ENCODE measurements at regions not wholly inside any gene's neighbourhood (a gene's known extent, or its start where the extent isn't known, plus 50 kb on each side); places are given as distances from the start of the nearest gene placed in this dataset.

DNA sequence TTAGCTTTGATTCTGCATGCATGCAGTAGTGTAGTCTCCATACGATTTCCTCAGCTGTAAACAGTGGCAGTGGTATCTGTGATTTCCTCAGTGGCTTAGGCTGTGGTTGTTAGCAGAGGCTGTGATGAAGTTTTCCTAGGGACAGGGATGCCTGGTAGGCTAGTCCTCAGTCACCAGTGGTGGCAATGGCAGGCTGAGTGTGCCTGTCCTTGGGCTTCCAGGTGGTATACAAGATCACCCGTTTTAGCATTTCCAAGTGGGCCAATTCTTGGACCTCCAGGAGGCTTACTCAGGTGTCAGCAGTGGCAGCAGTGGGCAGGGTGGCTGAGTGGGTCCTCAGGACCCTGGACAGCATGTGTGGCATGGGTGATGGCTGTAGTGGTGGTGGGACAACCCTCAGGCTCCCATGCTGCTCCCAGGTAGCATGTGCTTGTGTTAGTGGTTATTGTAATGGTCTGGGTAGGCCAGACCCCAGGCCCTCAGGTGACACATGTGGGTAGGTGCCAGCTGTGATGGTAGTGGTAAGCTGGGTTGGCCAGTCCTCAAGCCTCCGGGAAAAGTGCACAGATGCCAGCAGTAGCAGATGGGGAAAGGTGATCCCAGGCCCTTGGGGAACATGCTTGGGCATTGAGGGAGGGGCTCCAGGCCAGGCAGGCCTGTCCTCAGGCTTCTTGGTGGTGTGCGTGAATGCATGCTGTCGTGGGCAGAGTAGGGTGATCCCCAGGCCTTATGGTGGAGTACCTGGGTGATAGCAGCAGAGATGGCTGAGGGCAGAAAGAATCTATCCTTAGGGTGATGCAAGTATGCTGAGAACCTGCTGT, 146.5 kb downstream of the PAPOLA start:
- Histone ChIP-seq H3K27me3 (no peaks in the 10 kb centered on the region), H3K36me3 (no peaks in the 10 kb centered on the region), H3K27ac (no peak overlapping the region), H3K4me3 (no peak overlapping the region), H3K4me1 (no peaks in the 10 kb centered on the region), H3K9me3 (peaks cover 0 to 20% (median 0%) of the 10 kb centered on the region in 3 donors)
- TF ChIP-seq, protein P1, sequence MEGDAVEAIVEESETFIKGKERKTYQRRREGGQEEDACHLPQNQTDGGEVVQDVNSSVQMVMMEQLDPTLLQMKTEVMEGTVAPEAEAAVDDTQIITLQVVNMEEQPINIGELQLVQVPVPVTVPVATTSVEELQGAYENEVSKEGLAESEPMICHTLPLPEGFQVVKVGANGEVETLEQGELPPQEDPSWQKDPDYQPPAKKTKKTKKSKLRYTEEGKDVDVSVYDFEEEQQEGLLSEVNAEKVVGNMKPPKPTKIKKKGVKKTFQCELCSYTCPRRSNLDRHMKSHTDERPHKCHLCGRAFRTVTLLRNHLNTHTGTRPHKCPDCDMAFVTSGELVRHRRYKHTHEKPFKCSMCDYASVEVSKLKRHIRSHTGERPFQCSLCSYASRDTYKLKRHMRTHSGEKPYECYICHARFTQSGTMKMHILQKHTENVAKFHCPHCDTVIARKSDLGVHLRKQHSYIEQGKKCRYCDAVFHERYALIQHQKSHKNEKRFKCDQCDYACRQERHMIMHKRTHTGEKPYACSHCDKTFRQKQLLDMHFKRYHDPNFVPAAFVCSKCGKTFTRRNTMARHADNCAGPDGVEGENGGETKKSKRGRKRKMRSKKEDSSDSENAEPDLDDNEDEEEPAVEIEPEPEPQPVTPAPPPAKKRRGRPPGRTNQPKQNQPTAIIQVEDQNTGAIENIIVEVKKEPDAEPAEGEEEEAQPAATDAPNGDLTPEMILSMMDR (IDR thresholded peaks at IDR 0.05): no peak
- TF ChIP-seq POLR2A (IDR thresholded peaks at IDR 0.05): no peak
- no peak for TF ChIP-seq POLR2AphosphoS5 (IDR thresholded peaks at IDR 0.05)
- no peak for TF ChIP-seq EP300 (IDR thresholded peaks at IDR 0.05)
- no peak for ATAC-seq
- WGBS, 2 donors (ENCODE audit: low coverage in 1 of 2): 52 to 80% methylated on average over 1 to 2 of the region's 5 CpGs

- Histone ChIP-seq H3K36me3 (no peaks in the 10 kb centered on the region), H3K4me1 (no peaks in the 10 kb centered on the region), H3K9me3 (peaks cover 0 to 20% (median 0%) of the 10 kb centered on the region in 3 donors), H3K27ac (no peak overlapping the region), H3K4me3 (no peak overlapping the region), H3K27me3 (no peaks in the 10 kb centered on the region)
- TF ChIP-seq POLR2AphosphoS5 (IDR thresholded peaks at IDR 0.05) (no peak), EP300 (IDR thresholded peaks at IDR 0.05) (no peak), POLR2A (IDR thresholded peaks at IDR 0.05) (no peak)
- TF ChIP-seq, protein P1 (IDR thresholded peaks at IDR 0.05): no peak
- no CpG with 5 or more reads among the region's 2 CpGs for WGBS, 2 donors (ENCODE audit: low coverage in 1 of 2)
- no peak for ATAC-seq
Measured at GRCh38 chr14:96649327-96649601, 147.1 kb downstream of the PAPOLA start.

DNA sequence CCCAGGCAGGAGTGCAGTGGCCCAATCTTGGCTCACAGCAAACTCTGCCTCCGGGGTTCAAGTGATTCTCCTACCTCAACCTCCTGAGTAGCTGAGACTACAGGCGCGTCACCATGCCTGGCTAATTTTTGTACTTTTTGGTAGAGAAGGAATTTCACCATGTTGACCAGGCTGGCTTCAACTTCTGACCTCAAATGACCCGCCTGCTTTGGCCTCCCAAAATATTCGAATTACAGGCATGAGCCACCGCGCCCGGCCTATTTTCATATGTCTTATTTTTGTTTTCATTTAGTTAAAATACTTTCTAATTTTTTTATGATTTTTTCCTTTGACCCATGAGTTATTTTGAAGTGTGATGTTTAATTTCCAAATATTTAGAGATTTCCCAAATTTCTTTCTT, 143.6 kb upstream of the VRK1 start:
- H3K27ac ChIP-seq: no peak overlapping the region
- WGBS, 2 donors (ENCODE audit: low coverage in 1 of 2): 91 to 100% methylated on average over 3 to 8 of the region's 8 CpGs

DNA sequence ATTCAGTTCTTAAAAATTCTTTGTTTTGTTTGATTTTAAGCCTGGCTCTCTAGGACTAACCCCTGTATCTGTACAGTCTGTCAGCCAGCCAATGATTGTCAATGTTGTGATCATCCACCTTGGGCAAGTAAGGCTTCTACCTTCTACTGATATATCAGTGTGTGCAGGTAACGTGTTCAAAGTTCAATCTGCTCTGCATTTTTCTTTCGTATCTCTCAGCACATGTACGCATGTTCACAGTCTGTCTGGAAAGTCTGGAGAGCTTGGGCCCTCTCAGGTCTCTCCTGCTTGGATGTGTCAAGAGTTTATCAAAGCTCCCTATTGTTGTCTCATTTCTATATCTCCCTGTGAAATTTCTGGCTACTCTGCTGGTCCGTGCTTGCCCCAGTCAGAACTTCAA, 138.6 kb upstream of the VRK1 start:
- Histone ChIP-seq H3K4me1 (peaks cover 0 to 25% (median 4%) of the 10 kb centered on the region in 3 donors), H3K4me3 (no peak overlapping the region), H3K9me3 (peaks cover 0 to 13% (median 0%) of the 10 kb centered on the region in 3 donors), H3K27me3 (no peaks in the 10 kb centered on the region), H3K36me3 (no peaks in the 10 kb centered on the region), H3K27ac (no peak overlapping the region)
- no peak for ATAC-seq
- TF ChIP-seq EP300 (IDR thresholded peaks at IDR 0.05) (no peak), POLR2A (IDR thresholded peaks at IDR 0.05) (no peak), POLR2AphosphoS5 (IDR thresholded peaks at IDR 0.05) (no peak)
- TF ChIP-seq, protein P1 (IDR thresholded peaks at IDR 0.05): no peak
- 86 to 100% methylated on average over 3 to 4 of the region's 4 CpGs for WGBS, 2 donors (ENCODE audit: low coverage in 1 of 2)

More for the DNA sequence above, 143.6 kb upstream of the VRK1 start:
- Histone ChIP-seq H3K9me3 (peaks cover 0 to 17% (median 0%) of the 10 kb centered on the region in 3 donors), H3K36me3 (no peaks in the 10 kb centered on the region), H3K27me3 (no peaks in the 10 kb centered on the region), H3K4me3 (no peak overlapping the region), H3K4me1 (no peaks in the 10 kb centered on the region)
- no peak for ATAC-seq
- no peak for TF ChIP-seq POLR2A (IDR thresholded peaks at IDR 0.05)
- TF ChIP-seq POLR2AphosphoS5 (IDR thresholded peaks at IDR 0.05): no peak
- no peak for TF ChIP-seq EP300 (IDR thresholded peaks at IDR 0.05)
- TF ChIP-seq, protein P1 (IDR thresholded peaks at IDR 0.05): no peak

GRCh38 chr14:96660123-96660522, 137.1 kb upstream of the VRK1 start:
- no peak for ATAC-seq
- WGBS, 2 donors (ENCODE audit: low coverage in 1 of 2): 23 to 29% methylated on average over 1 of the region's 1 CpG
- TF ChIP-seq POLR2A (IDR thresholded peaks at IDR 0.05) (no peak), EP300 (IDR thresholded peaks at IDR 0.05) (no peak), POLR2AphosphoS5 (IDR thresholded peaks at IDR 0.05) (no peak)
- TF ChIP-seq, protein P1 (IDR thresholded peaks at IDR 0.05): no peak
- H3K9me3 ChIP-seq: peaks cover 0 to 13% (median 0%) of the 10 kb centered on the region in 3 donors
- H3K27me3 ChIP-seq: no peaks in the 10 kb centered on the region
- no peak overlapping the region for H3K27ac ChIP-seq
- H3K4me1 ChIP-seq: peaks cover 0 to 25% (median 4%) of the 10 kb centered on the region in 3 donors
- no peak overlapping the region for H3K4me3 ChIP-seq
- no peaks in the 10 kb centered on the region for H3K36me3 ChIP-seq

Measured in gastroesophageal sphincter (tissue), 4 donors.